HG03280 (cell line): ENCODE measurements at regions not wholly inside any gene's neighbourhood (a gene's known extent, or its start where the extent isn't known, plus 50 kb on each side); places are given as distances from the start of the nearest gene placed in this dataset.
"Not testable (repeated sequence)": the region's sequence is repeated elsewhere in the genome, so short reads cannot be mapped to it uniquely, and the experiment has no call there.

Source experiments
- ATAC-seq: cut with Tn5 transposase; IDR thresholded peaks from one replicate; pipeline ENCODE4 v1.9.1; 2021; ENCODE audit warnings: mild to moderate bottlenecking, moderate library complexity; ENCODE audit not compliant: unreplicated experiment

GRCh38 chr1:81738875-81739274 lies 61.9 kb upstream of the ADGRL2 start:
- no peak for ATAC-seq

GRCh38 chr1:81733480-81733879 lies 67.3 kb upstream of the ADGRL2 start:
- no peak for ATAC-seq

- ATAC-seq, result no peak
Observed at GRCh38 chr1:81731989-81732388, 68.7 kb upstream of the ADGRL2 start.

GRCh38 chr1:81730881-81731280 lies 69.9 kb upstream of the ADGRL2 start:
- no peak for ATAC-seq

GRCh38 chr1:81730299-81730698 lies 70.4 kb upstream of the ADGRL2 start:
- not testable (repeated sequence) for ATAC-seq

- no peak for ATAC-seq
Observed at GRCh38 chr1:81729818-81730217, 70.9 kb upstream of the ADGRL2 start.

- ATAC-seq, result no peak
Observed at GRCh38 chr1:81729239-81729638, 71.5 kb upstream of the ADGRL2 start.

GRCh38 chr1:81725823-81726222 lies 74.9 kb upstream of the ADGRL2 start:
- ATAC-seq, result no peak

- ATAC-seq, result not testable (repeated sequence)
Observed at GRCh38 chr1:81722631-81723328, 78.0 kb upstream of the ADGRL2 start.

GRCh38 chr1:81720256-81720655 lies 80.5 kb upstream of the ADGRL2 start:
- ATAC-seq, result not testable (repeated sequence)

GRCh38 chr1:81717230-81717629 lies 83.5 kb upstream of the ADGRL2 start:
- no peak for ATAC-seq

GRCh38 chr1:81715391-81715790 lies 85.3 kb upstream of the ADGRL2 start:
- ATAC-seq, result no peak

GRCh38 chr1:81714636-81715035 lies 86.1 kb upstream of the ADGRL2 start:
- ATAC-seq, result no peak

- ATAC-seq, result no peak
Observed at GRCh38 chr1:81712425-81712824, 88.3 kb upstream of the ADGRL2 start.

GRCh38 chr1:81710857-81711256 lies 89.9 kb upstream of the ADGRL2 start:
- no peak for ATAC-seq

GRCh38 chr1:81708250-81708649 lies 92.5 kb upstream of the ADGRL2 start:
- no peak for ATAC-seq

GRCh38 chr1:81706650-81707435 lies 93.9 kb upstream of the ADGRL2 start:
- no peak for ATAC-seq

GRCh38 chr1:81703756-81704463 lies 96.8 kb upstream of the ADGRL2 start:
- ATAC-seq, result no peak

GRCh38 chr1:81703391-81703755 lies 97.4 kb upstream of the ADGRL2 start:
- no peak for ATAC-seq

GRCh38 chr1:81702903-81703302 lies 97.8 kb upstream of the ADGRL2 start:
- ATAC-seq, result no peak

GRCh38 chr1:81702079-81702715 lies 98.5 kb upstream of the ADGRL2 start:
- ATAC-seq, result no peak
